Endothelial cell of umbilical vein (primary cell): ENCODE measurements at regions not wholly inside any gene's neighbourhood (a gene's known extent, or its start where the extent isn't known, plus 50 kb on each side); places are given as distances from the start of the nearest gene placed in this dataset.

ENCODE experiments used
- BruUV-seq: library from RNA; stranded (reverse); fragments of 400-500 nt; replicated peaks from 2 replicates; lab custom pipeline; 2021; lab: Mats Ljungman, UMichigan
- CTCF ChIA-PET: fragments of 300-600, 350-600 bp; sonication (Branson Sonifier 250); formaldehyde crosslinking; loops from one replicate; lab custom pipeline; 2021; ENCODE audit warnings: antibody characterized with exemption, inconsistent platforms; lab: Charles Lee
- POLR2A ChIA-PET: fragments of 300-600, 350-600 bp; sonication (Branson Sonifier 250); formaldehyde crosslinking; loops from one replicate; lab custom pipeline; 2021; ENCODE audit warnings: antibody characterized with exemption, inconsistent platforms; lab: Charles Lee
- DNase-seq: peaks from one replicate; pipeline ENCODE4 v3.0.0-alpha.2; 2011; ENCODE audit warnings: low read depth, low spot score
- FAIRE-seq: peaks from 2 replicates; lab custom pipeline; 2011; peaks lifted over from hg19 to GRCh38; lab: Jason Lieb, UNC
- H2AFZ ChIP-seq: 2 replicates; pipeline ENCODE4 v1.6.0; 2012; ENCODE audit warnings: low read depth, low read length, control low read depth, inconsistent platforms
- H3K27ac ChIP-seq: 2 replicates; pipeline ENCODE4 v1.5.1; 2011; ENCODE audit warnings: low read depth, mild to moderate bottlenecking, control low read depth, low read length, moderate library complexity; ENCODE audit not compliant: insufficient read depth
- H3K27me3 ChIP-seq, 2 experiments: 2 replicates each; pipeline versions ENCODE4 v1.6.0 to v1.6.1; 2011; ENCODE audit warnings: low read length in 2 of 2, mixed read lengths in 1 of 2; ENCODE audit not compliant: control insufficient read depth in 2 of 2, insufficient read depth in 2 of 2
- H3K36me3 ChIP-seq, 2 experiments: 2 replicates in 1 of 2; 3 replicates in 1 of 2; pipeline ENCODE4 v1.5.1; 2011; ENCODE audit warnings: low read length in 2 of 2, mild to moderate bottlenecking in 1 of 2, moderate library complexity in 1 of 2; ENCODE audit not compliant: control insufficient read depth in 2 of 2, insufficient read depth in 2 of 2; ENCODE audit errors: extremely low read depth in 1 of 2
- H3K4me1 ChIP-seq: 3 replicates; pipeline ENCODE4 v1.5.1; 2011; ENCODE audit warnings: mild to moderate bottlenecking, low read length; ENCODE audit not compliant: control insufficient read depth, insufficient read depth; ENCODE audit errors: extremely low read depth
- H3K4me2 ChIP-seq: 2 replicates; pipeline ENCODE4 v1.6.1; 2011; ENCODE audit warnings: low read length, control low read depth, mixed read lengths; ENCODE audit not compliant: insufficient read depth
- H3K4me3 ChIP-seq, 3 experiments: fragments of 200-600 bp in 1 of 3; sonication (generic), shearing (Covaris generic) in 1 of 3; replicated peaks in 1 of 3; 2 replicates each; pipeline ENCODE4 v1.5.1; 2011 to 2016; ENCODE audit warnings: control low read depth in 3 of 3, low read length in 3 of 3, mild to moderate bottlenecking in 2 of 3, inconsistent platforms in 1 of 3, low read depth in 1 of 3, moderate library complexity in 1 of 3; ENCODE audit not compliant: insufficient read depth in 1 of 3
- H3K79me2 ChIP-seq: 2 replicates; pipeline ENCODE4 v1.6.0; 2012; ENCODE audit warnings: low read length, inconsistent platforms; ENCODE audit not compliant: control insufficient read depth, insufficient read depth
- H3K9ac ChIP-seq: replicated peaks from 2 replicates; pipeline ENCODE3; 2011; ENCODE audit warnings: low read length, control low read depth; ENCODE audit not compliant: insufficient read depth; ENCODE audit errors: extremely low read depth
- H3K9me1 ChIP-seq: replicated peaks from 3 replicates; pipeline ENCODE4 v1.6.0; 2011; ENCODE audit warnings: mild to moderate bottlenecking, low read length; ENCODE audit not compliant: control insufficient read depth, insufficient read depth; ENCODE audit errors: extremely low read depth
- H3K9me3 ChIP-seq: replicated peaks from 2 replicates; pipeline ENCODE4 v1.5.1; 2012; ENCODE audit warnings: low read length, inconsistent platforms; ENCODE audit not compliant: control insufficient read depth, insufficient read depth
- H4K20me1 ChIP-seq: replicated peaks from 2 replicates; pipeline ENCODE3; 2011; ENCODE audit warnings: mild to moderate bottlenecking, low read length; ENCODE audit not compliant: control insufficient read depth, insufficient read depth; ENCODE audit errors: extremely low read depth
- EZH2 ChIP-seq: IDR thresholded peaks from 2 replicates; pipeline ENCODE4 v1.6.1; 2012; ENCODE audit warnings: borderline replicate concordance, low read depth, mild to moderate bottlenecking, moderate library complexity, low read length, inconsistent platforms; ENCODE audit not compliant: severe bottlenecking
- FOS ChIP-seq: IDR thresholded peaks from 2 replicates; pipeline ENCODE4 v1.6.1; 2011; ENCODE audit warnings: mild to moderate bottlenecking, low read length, moderate library complexity, borderline replicate concordance; ENCODE audit not compliant: insufficient read depth
- GATA2 ChIP-seq: IDR thresholded peaks from 2 replicates; pipeline ENCODE4 v1.7.0; 2011; ENCODE audit warnings: low read depth, mild to moderate bottlenecking, moderate library complexity, mixed read lengths, low read length; ENCODE audit not compliant: insufficient read length, insufficient read depth
- JUN ChIP-seq: IDR thresholded peaks from 2 replicates; pipeline ENCODE4 v1.6.1; 2011; ENCODE audit warnings: borderline replicate concordance, low read depth; ENCODE audit not compliant: insufficient read length, insufficient read depth
- MYC ChIP-seq: IDR thresholded peaks from one replicate; pipeline ENCODE4 v1.6.1; 2011; ENCODE audit warnings: mild to moderate bottlenecking, low read depth, low read length
- POLR2A ChIP-seq: IDR thresholded peaks from 2 replicates; pipeline ENCODE4 v1.6.1; 2012; ENCODE audit warnings: low read depth, mild to moderate bottlenecking, control low read depth, low read length
- POLR2AphosphoS5 ChIP-seq: IDR thresholded peaks from 2 replicates; pipeline ENCODE4 v1.6.1; 2012; ENCODE audit warnings: low read depth, mild to moderate bottlenecking, control low read depth, low read length, moderate library complexity; ENCODE audit not compliant: insufficient read depth
- dilution Hi-C: fragments of 300-500 bp; cut with MboI; formaldehyde crosslinking; loops from one replicate; pipeline ENCODE4 v1.15.0; 2019; ENCODE audit warnings: low sequenced_read_pairs; ENCODE audit not compliant: extremely low pct_ligation_motif_present
- intact Hi-C: fragments of 100-400 bp; cut with micrococcal nuclease; formaldehyde crosslinking; loops from one replicate; pipeline ENCODE4 v1.10.0; 2022
- TF ChIP-seq, protein P1 (sequence below), 2 donors: IDR thresholded peaks; 1 replicate in 1 of 2; 2 replicates in 1 of 2; pipeline ENCODE4 v1.5.1; 2011; ENCODE audit warnings: low read length in 2 of 2, mild to moderate bottlenecking in 2 of 2, moderate library complexity in 2 of 2, control low read depth in 1 of 2, inconsistent platforms in 1 of 2, low read depth in 1 of 2; ENCODE audit not compliant: insufficient read depth in 1 of 2; ENCODE audit errors: extremely low read depth in 1 of 2
- TF ChIP-seq, protein P2 (sequence below): IDR thresholded peaks from 2 replicates; pipeline ENCODE4 v1.6.1; 2011; ENCODE audit not compliant: insufficient read depth, insufficient read length

DNA sequence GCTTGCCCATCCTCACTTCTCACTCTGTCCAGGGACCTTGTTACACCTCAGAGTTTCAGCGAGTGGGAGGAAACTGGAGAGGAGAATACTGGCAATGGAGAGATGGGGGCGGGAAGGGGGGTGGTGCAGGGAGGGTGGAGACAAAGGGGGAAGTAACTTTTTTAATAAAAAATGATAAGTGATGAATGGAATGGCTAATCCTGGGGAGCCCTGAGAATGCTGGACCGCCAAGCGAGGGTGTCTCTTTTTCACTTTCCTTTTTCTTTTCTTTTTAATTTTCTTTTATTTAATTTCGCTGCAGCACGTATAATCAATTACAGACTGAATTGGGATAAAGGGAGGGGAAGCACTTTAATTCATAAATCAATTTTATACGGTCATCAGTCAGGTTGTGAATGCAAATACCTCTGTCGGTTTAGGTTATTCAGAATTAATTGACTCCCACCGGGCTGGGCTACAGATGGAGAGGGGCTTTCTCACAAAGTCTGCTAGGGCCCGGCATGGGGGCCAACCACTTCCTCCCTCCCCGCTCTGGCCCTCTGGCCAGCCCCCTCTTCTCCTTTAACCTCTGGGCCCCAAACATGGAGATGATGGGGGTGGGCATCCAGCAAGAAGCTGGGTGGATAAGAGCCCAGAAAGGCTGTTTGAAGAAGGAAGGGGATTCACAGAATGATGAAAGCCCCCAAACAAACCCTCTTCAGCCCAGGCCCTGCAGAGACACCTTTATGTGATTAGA, 106.8 kb upstream of the BOC start:
- intact Hi-C loops (no loop called here), dilution Hi-C loops (no loop called here)
- ChIA-PET POLR2A (no interaction called here), CTCF (no interaction called here)
- Histone ChIP-seq H2AFZ (no peak overlapping the region), H3K4me2 (no peak overlapping the region), H3K27ac (no peak overlapping the region), H3K4me3 (no peak overlapping the region), H3K9me3 (no peaks in the 10 kb centered on the region), H3K27me3 (no peaks in the 10 kb centered on the region), H3K9ac (no peak overlapping the region), H3K36me3 (no peaks in the 10 kb centered on the region), H3K4me1 (no peaks in the 10 kb centered on the region), H4K20me1 (no peaks in the 10 kb centered on the region), H3K9me1 (no peaks in the 10 kb centered on the region), H3K79me2 (no peaks in the 10 kb centered on the region)
- FAIRE-seq = no peak
- no TSS peak for BruUV-seq
- DNase-seq = no peak
- TF ChIP-seq MYC = no peak
- no peak for TF ChIP-seq EZH2
- no peak for TF ChIP-seq POLR2A
- TF ChIP-seq, protein P1, sequence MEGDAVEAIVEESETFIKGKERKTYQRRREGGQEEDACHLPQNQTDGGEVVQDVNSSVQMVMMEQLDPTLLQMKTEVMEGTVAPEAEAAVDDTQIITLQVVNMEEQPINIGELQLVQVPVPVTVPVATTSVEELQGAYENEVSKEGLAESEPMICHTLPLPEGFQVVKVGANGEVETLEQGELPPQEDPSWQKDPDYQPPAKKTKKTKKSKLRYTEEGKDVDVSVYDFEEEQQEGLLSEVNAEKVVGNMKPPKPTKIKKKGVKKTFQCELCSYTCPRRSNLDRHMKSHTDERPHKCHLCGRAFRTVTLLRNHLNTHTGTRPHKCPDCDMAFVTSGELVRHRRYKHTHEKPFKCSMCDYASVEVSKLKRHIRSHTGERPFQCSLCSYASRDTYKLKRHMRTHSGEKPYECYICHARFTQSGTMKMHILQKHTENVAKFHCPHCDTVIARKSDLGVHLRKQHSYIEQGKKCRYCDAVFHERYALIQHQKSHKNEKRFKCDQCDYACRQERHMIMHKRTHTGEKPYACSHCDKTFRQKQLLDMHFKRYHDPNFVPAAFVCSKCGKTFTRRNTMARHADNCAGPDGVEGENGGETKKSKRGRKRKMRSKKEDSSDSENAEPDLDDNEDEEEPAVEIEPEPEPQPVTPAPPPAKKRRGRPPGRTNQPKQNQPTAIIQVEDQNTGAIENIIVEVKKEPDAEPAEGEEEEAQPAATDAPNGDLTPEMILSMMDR (IDR thresholded peaks at IDR 0.05; ENCODE audit: extremely low read depth in 1 of 2, insufficient read depth in 1 of 2, low read depth in 1 of 2, low read length in 2 of 2) = no peak
- TF ChIP-seq JUN = no peak
- no peak for TF ChIP-seq GATA2
- no peak for TF ChIP-seq POLR2AphosphoS5
- TF ChIP-seq, protein P2, sequence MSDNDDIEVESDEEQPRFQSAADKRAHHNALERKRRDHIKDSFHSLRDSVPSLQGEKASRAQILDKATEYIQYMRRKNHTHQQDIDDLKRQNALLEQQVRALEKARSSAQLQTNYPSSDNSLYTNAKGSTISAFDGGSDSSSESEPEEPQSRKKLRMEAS = no peak
- TF ChIP-seq FOS = no peak
